ENCODE measurements at regions not wholly inside any gene's neighbourhood (a gene's known extent, or its start where the extent isn't known, plus 50 kb on each side); places are given as distances from the start of the nearest gene placed in this dataset.

GRCh38 chr10:63068246-63068645 is 64.9 kb upstream of the NRBF2 start:
- TF ChIP-seq, protein P1, sequence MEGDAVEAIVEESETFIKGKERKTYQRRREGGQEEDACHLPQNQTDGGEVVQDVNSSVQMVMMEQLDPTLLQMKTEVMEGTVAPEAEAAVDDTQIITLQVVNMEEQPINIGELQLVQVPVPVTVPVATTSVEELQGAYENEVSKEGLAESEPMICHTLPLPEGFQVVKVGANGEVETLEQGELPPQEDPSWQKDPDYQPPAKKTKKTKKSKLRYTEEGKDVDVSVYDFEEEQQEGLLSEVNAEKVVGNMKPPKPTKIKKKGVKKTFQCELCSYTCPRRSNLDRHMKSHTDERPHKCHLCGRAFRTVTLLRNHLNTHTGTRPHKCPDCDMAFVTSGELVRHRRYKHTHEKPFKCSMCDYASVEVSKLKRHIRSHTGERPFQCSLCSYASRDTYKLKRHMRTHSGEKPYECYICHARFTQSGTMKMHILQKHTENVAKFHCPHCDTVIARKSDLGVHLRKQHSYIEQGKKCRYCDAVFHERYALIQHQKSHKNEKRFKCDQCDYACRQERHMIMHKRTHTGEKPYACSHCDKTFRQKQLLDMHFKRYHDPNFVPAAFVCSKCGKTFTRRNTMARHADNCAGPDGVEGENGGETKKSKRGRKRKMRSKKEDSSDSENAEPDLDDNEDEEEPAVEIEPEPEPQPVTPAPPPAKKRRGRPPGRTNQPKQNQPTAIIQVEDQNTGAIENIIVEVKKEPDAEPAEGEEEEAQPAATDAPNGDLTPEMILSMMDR (optimal IDR thresholded peaks at IDR 0.05 in 1 of 3, IDR thresholded peaks at IDR 0.05 in 1 of 3, conservative IDR thresholded peaks at IDR 0.05 in 1 of 3; ENCODE audit: extremely low read depth in 1 of 3, insufficient read depth in 2 of 3, low read length in 3 of 3) = no peak
- no peak for TF ChIP-seq EZH2 (IDR thresholded peaks at IDR 0.05; ENCODE audit: low read length)

Measured in keratinocyte (primary cell).